AG08395 (cell line): ENCODE measurements at regions not wholly inside any gene's neighbourhood (a gene's known extent, or its start where the extent isn't known, plus 50 kb on each side); places are given as distances from the start of the nearest gene placed in this dataset.
A peak's percentile ranks its signal among the peaks of the same experiment; 100 is the strongest.
"Not testable (repeated sequence)": the region's sequence is repeated elsewhere in the genome, so short reads cannot be mapped to it uniquely, and the experiment has no call there.

Source experiments
- DNase-seq: peaks from one replicate; pipeline ENCODE4 v3.0.0; 2012; ENCODE audit warnings: mixed read lengths, low spot score

DNA sequence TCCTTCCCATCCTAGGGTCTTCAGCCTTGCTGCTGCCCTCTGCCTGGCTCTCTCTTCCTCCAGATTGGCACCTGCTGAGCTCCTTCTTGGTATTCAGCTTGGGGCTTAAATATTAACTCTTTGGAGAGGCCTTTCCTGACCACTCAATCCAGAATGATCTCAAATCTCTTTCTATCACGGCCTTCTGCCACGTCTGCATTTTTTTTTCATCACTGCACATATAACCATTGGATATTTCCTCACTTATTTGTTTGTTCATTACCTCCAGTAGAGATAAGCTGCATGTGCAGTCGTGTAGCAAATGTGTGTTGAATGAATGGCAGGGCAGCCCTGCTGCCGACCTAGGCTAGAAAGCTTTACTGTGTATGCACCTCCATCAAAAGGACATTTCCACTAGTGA lies 51.6 kb upstream of the MPP7 start:
- no peak for DNase-seq

- no peak for DNase-seq
Measured at GRCh38 chr10:28355376-28355775, 52.5 kb upstream of the MPP7 start.

DNA sequence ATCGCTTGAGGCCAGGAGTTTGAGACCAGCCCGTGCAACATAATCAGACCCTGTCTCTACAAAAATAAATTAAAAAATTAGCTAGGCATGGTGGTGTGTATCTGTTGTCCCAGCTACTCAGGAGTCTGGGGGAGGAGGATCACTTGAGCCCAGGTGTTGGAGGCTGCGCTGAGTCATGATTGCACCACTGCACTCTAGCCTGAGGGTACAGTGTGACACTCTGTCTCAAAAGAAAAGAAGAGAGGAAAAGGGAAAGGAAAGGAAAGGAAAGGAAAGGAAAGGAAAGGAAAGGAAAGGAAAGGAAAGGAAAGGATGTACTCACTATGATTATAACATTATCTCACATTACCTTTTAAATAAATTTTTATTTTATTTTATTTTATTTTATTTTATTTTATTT lies 56.5 kb upstream of the MPP7 start:
- no peak for DNase-seq

GRCh38 chr10:28360175-28360574 lies 57.3 kb upstream of the MPP7 start:
- no peak for DNase-seq

GRCh38 chr10:28363376-28363775 lies 60.5 kb upstream of the MPP7 start:
- no peak for DNase-seq

DNA sequence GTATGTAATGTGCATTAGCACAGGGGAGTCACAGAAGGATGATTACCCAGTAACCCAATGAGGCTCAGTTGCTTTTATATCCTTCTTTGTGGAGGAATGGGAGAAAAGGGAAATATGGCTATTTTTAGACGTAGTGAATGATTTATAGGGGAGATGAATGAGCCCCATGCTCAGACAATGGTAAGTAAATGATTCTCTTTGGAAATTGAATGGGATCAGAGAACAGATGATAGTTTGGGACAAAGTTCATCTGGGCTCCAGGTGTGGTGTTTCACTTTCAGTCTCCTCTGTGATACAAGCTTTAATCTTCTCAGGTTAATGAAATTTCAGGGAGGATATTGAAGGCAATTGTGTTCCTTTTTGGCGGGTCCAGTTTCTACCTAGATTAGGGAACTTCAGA lies 63.0 kb upstream of the MPP7 start:
- DNase-seq = no peak

GRCh38 chr10:28366994-28367393 lies 64.1 kb upstream of the MPP7 start:
- no peak for DNase-seq

DNA sequence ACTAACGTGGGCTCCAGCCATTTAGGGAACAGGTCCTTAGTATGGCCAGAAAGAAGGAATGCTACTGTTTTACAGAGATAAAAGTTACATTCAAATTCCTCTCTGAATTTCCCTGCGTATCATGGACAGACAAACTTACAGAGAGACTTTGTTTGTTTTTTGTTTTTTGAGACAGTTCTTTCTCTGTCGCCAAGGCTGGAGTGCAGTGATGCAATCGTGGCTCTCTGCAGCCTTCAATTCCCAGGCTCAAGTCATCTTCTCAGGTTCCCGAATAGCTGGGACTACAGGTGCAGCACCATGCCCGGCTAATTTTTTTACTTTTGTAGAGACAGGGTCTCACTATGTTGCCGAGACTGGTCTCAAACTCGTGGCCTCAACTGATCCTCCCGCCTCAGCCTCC lies 64.5 kb upstream of the MPP7 start:
- no peak for DNase-seq

DNA sequence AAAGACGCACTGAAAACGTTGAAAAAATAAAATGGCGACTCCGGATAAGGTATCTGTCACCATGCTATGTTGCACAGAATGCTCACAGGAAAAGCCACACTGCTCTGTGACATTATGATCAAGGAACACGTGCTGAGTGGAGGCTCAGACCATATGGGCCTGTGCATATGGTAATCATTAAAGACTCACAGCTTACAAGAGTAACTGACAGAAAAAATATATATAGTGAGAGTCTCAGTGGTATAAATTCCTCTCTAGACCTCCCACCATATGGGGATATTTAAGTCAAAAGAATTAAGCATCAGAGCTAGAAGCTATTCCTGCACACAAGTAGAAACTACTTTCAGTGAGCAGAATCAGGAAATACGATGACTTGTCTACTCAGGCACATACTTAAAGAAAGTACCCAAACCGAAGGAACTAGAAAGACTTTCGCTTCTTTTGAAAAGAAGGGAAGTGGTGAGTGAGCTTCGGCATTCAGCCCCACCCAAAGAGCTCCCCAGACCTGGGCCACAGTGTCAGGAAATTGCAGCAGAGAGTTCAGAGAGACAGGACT lies 65.1 kb upstream of the MPP7 start:
- no peak for DNase-seq

DNA sequence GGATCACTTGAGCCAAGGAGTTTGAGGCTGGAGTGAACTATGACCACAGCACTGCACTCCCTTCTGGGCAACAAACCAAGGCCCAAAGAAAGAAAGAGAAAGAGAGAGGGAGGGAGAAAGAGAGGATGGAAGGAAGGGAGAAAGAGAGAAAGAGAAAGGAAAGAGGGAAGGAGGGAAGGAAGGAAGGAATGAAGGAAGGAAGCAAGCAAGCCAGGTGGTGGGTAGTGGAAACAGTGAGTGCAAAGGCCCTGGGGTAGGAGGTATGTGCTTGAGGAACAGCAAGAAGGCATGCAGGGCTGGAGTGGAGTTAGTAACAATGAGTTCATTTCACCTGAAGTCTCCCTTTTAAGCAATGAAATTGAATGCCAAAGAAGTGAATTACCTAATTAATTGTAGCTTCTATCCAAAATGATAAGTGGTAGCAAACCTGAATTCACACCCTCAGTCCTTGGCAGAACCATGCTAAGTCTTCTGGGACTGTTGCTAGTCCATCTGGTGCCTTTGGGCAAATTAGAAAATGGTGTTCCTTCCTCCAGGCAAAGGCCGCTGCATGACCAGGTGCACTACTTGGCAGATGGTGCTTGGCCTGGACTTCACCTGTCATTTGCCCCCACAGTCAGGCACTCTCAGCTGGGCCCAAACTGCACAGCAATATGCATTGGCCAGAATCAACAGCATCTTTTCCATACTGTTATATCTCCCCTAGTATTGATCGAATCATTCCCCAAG lies 67.4 kb upstream of the MPP7 start:
- no peak for DNase-seq

- DNase-seq = not testable (repeated sequence)
Measured at GRCh38 chr10:28371638-28372037, 68.8 kb upstream of the MPP7 start.

DNA sequence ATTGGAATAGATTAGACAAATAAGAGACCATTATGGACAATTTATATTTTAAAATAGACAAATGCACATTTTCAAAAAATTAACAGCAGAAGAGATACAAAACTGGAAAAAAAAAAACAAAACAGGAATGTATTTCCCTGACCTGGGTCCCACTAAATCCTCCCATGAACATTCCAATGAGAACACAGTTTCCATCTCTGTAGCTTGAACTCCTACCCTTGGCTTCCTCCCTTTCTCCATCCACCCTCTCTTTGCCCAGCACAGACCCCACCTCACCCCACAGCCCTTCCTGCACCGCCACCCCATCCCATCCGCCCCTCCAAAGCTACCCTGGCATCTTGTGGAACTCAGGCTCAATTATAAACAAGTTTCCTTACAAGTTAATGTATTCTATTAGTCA lies 71.2 kb upstream of the MPP7 start:
- no peak for DNase-seq

DNA sequence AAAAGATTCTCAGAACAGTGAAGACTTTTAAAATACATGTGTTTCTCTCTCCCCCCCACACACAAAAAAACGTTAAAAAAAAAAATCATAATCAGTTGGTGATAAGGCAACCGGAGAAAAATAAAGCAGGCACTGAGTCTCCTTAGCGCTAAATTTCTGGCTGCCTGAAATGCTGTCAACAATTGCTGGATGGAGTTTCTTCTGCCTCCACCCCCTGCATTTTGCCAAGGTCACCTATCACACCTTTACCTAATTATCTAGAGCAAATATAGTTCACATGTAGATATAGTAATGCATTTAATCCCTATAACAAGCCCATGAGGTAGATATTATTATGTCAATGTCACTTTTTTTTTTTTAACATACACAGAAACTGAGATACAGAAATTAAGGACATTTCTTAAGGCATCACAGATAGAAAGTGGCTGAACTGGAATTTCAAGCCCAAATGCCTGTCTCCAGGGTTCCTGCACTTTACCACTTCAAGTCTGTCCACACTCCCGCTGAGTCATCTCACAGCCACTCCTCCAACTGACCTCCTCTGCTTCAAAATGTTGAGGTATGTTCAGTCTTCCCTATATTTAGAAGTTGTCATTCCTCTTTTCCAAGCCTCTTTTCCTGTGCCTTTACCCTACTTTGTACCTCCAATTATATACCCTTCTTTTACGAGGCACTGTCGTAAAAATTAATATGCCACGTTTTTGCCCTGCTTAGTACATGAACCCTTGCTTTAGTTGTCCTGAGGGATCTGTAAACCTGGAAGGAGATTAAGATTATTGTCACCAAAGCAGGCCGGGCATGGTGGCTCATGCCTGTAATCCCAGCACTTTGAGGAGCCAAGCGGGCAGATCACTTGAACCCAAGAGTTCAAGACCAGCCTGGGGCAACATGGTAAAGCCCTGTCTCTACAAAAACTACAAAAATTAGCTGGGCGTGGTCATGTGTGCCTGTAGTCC lies 72.8 kb upstream of the MPP7 start:
- DNase-seq = peak; percentile 41

GRCh38 chr10:28378986-28379585 lies 76.2 kb upstream of the MPP7 start:
- no peak for DNase-seq

DNA sequence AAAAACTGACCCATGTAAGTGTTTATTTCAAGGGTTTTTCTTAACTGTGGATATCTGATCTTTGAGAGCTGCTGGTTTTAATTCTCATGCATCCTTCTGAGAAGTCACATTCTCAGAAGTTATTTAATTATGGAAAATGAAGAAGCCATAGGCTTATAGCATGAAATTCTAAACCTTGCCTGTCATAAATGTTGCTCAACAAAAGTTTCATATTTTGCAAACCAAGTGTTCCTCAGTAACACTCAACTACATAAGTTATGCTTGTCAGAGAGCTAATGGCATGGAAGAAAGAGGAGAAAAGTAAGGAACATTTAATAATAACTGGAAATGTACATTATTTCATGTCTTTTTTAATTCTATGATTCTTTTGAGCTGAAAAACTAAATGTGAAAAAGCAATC lies 78.6 kb upstream of the MPP7 start:
- no peak for DNase-seq

DNA sequence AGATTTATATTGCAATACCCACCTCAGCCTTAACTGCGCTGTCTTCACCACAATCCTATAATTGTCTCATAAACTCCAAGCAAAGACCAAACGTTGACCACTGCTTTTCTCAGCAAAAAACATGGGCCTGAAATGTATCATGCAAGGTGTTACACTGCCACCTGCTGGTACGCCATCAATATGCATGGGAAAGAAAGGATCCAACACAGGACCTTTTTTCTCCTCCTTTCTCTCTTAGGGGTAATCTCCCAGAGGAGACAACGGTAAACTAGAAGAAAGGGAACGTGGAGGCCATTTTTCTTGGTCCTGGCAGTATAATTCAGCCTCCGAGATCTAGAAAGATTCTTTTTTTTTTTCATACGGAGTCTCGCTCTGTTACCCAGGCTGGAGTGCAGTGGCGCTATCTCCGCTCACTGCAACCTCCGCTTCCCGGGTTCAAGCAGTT lies 79.1 kb upstream of the MPP7 start:
- peak; percentile 76 for DNase-seq

DNA sequence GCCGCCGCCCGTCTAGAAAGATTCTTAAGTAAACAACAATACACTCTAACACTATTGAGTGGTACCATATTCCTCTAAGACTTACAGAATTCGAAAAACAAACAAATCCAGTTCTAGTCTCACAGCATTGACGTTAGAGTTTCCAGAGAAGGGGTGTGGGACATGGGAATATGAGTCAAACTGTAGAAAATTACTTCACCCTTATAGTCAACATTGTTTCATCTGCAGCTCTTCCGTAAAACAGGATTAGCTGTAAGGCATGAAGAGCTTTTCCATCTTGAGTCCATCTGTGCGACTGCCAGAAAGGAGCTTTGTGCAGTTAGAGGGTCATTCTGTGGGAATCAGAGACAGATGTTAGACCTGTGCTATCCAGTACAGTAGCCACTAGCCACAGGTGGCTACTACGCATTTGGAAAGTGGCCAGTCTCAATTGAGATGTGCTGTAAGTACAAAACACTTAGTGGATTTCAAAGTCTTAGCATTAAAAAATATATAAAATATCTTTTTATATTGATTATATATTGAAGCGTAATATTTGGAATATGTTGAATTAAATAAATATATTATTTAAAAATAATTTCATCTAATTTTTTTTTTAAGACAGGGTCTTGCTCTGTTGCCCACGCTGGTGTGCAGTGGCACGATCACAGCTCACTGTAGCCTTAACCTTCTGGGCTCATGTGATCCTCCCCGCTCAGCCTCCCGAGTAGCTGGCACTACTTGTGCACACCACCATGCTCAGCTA lies 79.8 kb upstream of the MPP7 start:
- DNase-seq = peak; percentile 34

DNA sequence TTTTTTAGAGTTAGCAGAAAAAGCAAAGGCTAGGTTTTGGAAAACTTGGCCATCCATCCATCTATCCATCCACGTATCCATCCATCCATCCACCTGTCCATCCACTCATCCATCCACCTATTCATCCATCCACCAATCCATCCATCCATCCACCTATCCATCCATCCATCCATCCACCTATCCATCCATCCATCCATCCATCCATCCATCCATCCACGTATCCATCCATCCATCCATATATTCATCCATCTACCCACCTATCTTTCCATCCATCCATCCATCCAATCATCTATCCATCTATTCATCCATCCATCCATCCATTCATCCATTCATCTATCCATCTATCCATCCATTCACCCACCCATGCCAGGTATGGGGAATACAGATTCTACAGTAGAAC lies 81.7 kb upstream of the MPP7 start:
- no peak for DNase-seq

DNA sequence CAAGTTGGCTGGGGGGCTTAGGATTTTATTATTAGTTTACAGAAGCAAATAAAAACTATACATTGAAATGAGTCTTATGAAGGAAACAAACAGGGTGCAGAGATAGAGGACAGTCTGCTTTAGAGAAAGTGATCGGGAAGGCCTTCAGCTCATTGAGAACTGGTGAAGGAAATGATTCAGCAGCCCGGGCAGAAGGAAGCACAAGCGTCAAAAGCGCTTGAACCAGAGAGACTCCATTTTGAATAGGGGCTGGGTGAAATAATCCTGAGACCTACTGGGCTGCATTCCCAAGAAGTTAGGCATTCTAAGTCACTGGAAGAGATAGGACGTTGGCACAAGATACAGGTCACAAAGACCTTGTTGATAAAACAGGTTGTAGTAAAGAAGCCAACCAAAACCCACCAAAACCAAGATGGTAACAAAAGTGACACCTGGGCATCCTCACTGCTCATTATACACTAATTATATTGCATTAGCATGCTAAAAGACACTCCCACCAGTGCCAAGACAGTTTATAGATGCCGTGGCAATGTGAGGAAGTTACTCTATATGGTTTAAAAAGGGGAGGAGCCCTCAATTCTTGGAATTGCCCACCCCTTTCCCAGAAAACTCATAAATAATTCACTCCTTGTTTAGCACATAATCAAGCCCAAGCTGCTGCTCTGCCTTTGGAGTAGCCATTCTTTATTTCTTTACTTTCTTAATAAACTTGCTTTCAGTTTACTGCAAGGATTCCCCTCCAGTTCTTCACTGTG lies 83.1 kb upstream of the MPP7 start:
- no peak for DNase-seq

DNA sequence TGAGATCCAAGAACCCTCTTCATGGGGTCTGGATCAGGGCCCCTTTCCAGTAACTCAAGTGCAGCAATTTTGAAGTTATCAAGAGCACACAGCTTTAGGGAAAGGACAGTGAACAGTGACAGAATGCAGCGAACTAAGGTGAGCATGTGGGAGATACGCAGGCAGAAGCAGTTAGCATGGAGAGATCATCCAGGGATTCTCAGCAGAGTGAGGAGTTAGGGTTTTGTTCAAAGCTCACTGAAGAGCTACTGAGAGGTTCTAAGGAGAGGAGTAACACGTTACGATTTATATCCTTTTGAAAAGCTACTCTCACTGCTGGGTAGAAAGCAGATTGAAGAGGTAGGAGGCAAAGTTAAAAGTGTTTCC lies 83.6 kb upstream of the MPP7 start:
- DNase-seq = no peak

DNA sequence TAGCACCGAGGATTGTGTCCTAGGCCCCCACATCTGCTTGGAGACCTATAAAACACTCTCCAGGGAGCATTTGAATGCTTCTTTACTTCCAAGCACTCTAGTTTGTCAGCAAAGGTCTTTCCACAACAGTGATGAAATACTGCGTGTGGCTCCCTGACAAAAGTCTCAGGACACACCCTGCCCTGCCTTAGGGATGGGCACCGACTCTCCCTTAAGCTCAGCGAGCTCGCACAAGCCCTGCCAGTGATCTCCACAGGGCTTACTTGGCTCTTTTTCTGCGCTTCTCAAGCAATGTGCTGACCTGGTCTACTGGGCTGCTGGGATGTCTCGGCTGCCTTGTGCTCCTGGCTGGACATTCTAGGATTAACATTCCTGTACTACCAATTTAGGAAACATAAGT lies 84.3 kb upstream of the MPP7 start:
- no peak for DNase-seq
